Transverse colon (tissue), 3 donors: ENCODE measurements at regions not wholly inside any gene's neighbourhood (a gene's known extent, or its start where the extent isn't known, plus 50 kb on each side); places are given as distances from the start of the nearest gene placed in this dataset.

ENCODE experiments used
- CTCF ChIP-seq, 5 experiments: fragments of 200-600 bp in 3 of 5; fragments of 450-650 bp in 2 of 5; sonication (generic) in 3 of 5; IDR thresholded peaks; 1 replicate in 2 of 5; 2 replicates in 3 of 5; pipeline ENCODE4 v1.5.1; 2016 to 2017; ENCODE audit warnings: antibody characterized with exemption in 5 of 5, inconsistent platforms in 3 of 5, mild to moderate bottlenecking in 2 of 5, moderate library complexity in 1 of 5
- POLR2A ChIP-seq: fragments of 450-650 bp; IDR thresholded peaks from one replicate; pipeline ENCODE4 v1.6.1; 2016; ENCODE audit warnings: antibody characterized with exemption, mild to moderate bottlenecking, moderate library complexity

GRCh38 chr5:98110282-98110691 is 663.2 kb upstream of the RGMB start:
- no peak for TF ChIP-seq CTCF (IDR thresholded peaks at IDR 0.05)
- no peak for TF ChIP-seq POLR2A
